ENCODE measurements at regions not wholly inside any gene's neighbourhood (a gene's known extent, or its start where the extent isn't known, plus 50 kb on each side); places are given as distances from the start of the nearest gene placed in this dataset.
A peak's percentile ranks its signal among the peaks of the same experiment; 100 is the strongest.

- Histone ChIP-seq H3K4me1 (ENCODE audit: control insufficient read depth, insufficient read depth, low read length, unreplicated experiment) (peaks cover 24% of the 10 kb centered on the region), H3K27me3 (ENCODE audit: insufficient read depth, low read length) (no peaks in the 10 kb centered on the region), H2AFZ (ENCODE audit: low read length, unreplicated experiment) (no peak overlapping the region), H3K4me3 (ENCODE audit: low read depth, low read length) (no peak overlapping the region), H3K36me3 (ENCODE audit: insufficient read depth, low read length) (no peaks in the 10 kb centered on the region), H3K27ac (ENCODE audit: low read depth, low read length) (peak overlapping the region; percentile 40; the same call in 1 of the 2 replicates), H3K79me2 (ENCODE audit: control insufficient read depth, insufficient read depth, low read length, unreplicated experiment) (no peaks in the 10 kb centered on the region)
Observed at GRCh38 chr14:101072070-101072469, 168.5 kb upstream of the RTL1 start.

- H3K4me1 ChIP-seq (ENCODE audit: control insufficient read depth, insufficient read depth, low read length, unreplicated experiment): peaks cover 25% of the 10 kb centered on the region
- peak overlapping the region; percentile 40; the same call in 1 of the 2 replicates for H3K27ac ChIP-seq (ENCODE audit: low read depth, low read length)
Observed at GRCh38 chr14:101072531-101072930, 169.0 kb upstream of the RTL1 start.

GRCh38 chr14:101072945-101073597 is 169.5 kb upstream of the RTL1 start:
- Histone ChIP-seq H3K4me1 (ENCODE audit: control insufficient read depth, insufficient read depth, low read length, unreplicated experiment) (peaks cover 25% of the 10 kb centered on the region), H3K79me2 (ENCODE audit: control insufficient read depth, insufficient read depth, low read length, unreplicated experiment) (no peaks in the 10 kb centered on the region), H3K4me3 (ENCODE audit: low read depth, low read length) (no peak overlapping the region), H2AFZ (ENCODE audit: low read length, unreplicated experiment) (no peak overlapping the region), H3K27ac (ENCODE audit: low read depth, low read length) (peak overlapping the region; percentile 40; the same call in 1 of the 2 replicates), H3K27me3 (ENCODE audit: insufficient read depth, low read length) (no peaks in the 10 kb centered on the region), H3K36me3 (ENCODE audit: insufficient read depth, low read length) (no peaks in the 10 kb centered on the region)

More at GRCh38 chr14:101072531-101072930, 169.0 kb upstream of the RTL1 start:
- Histone ChIP-seq H3K36me3 (ENCODE audit: insufficient read depth, low read length) (no peaks in the 10 kb centered on the region), H2AFZ (ENCODE audit: low read length, unreplicated experiment) (no peak overlapping the region), H3K27me3 (ENCODE audit: insufficient read depth, low read length) (no peaks in the 10 kb centered on the region), H3K4me3 (ENCODE audit: low read depth, low read length) (no peak overlapping the region), H3K79me2 (ENCODE audit: control insufficient read depth, insufficient read depth, low read length, unreplicated experiment) (no peaks in the 10 kb centered on the region)

- Histone ChIP-seq H3K79me2 (ENCODE audit: control insufficient read depth, insufficient read depth, low read length, unreplicated experiment) (no peaks in the 10 kb centered on the region), H3K4me3 (ENCODE audit: low read depth, low read length) (no peak overlapping the region), H3K36me3 (ENCODE audit: insufficient read depth, low read length) (no peaks in the 10 kb centered on the region), H3K27ac (ENCODE audit: low read depth, low read length) (no peak overlapping the region), H3K4me1 (ENCODE audit: control insufficient read depth, insufficient read depth, low read length, unreplicated experiment) (peaks cover 25% of the 10 kb centered on the region), H3K27me3 (ENCODE audit: insufficient read depth, low read length) (no peaks in the 10 kb centered on the region), H2AFZ (ENCODE audit: low read length, unreplicated experiment) (no peak overlapping the region)
Observed at GRCh38 chr14:101073598-101073965, 170.1 kb upstream of the RTL1 start.

DNA sequence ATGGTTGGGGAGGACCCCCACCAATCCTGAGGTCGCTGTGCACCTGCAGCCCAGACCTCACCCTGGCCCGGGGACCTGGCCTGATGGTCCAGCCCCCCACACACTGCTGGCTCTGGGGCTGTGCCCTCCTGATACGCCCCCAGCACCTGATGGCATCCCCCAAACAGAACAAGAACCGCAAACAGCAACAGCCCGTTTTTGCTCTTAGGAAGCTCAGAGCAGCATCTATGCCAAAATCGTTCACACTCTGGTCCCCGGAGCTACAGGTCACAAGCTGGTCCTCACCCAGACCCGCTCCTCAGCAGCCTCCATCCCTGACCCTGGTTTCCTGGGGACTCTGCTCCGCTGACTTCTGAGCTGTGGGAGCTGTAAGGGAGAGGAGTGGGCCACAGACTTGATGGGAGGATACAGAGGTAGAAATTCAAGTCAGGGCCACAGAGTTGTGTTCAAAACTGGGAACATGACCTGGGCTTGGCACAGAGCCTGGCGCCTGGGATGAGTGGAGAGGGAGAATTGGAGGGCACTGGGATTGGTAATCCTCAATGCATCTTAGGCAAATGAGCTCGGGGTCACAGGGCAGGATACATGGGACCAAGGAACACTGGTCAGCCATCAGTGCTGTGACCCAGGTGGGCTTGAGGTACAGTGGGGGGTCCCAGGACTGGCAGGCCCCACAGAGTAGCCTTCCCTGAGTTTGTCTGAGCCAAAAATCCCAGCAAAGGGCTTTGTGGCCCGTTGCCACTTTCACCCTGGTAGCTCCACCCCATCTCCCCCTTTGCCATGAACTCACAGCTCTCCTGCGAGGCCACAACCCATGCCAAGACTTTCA is 170.9 kb upstream of the RTL1 start:
- H3K36me3 ChIP-seq (ENCODE audit: insufficient read depth, low read length): no peaks in the 10 kb centered on the region
- no peaks in the 10 kb centered on the region for H3K79me2 ChIP-seq (ENCODE audit: control insufficient read depth, insufficient read depth, low read length, unreplicated experiment)
- no peak overlapping the region for H3K4me3 ChIP-seq (ENCODE audit: low read depth, low read length)
- no peaks in the 10 kb centered on the region for H3K27me3 ChIP-seq (ENCODE audit: insufficient read depth, low read length)
- no peak overlapping the region for H2AFZ ChIP-seq (ENCODE audit: low read length, unreplicated experiment)
- no peak overlapping the region for H3K27ac ChIP-seq (ENCODE audit: low read depth, low read length)
- H3K4me1 ChIP-seq (ENCODE audit: control insufficient read depth, insufficient read depth, low read length, unreplicated experiment): peaks cover 25% of the 10 kb centered on the region

DNA sequence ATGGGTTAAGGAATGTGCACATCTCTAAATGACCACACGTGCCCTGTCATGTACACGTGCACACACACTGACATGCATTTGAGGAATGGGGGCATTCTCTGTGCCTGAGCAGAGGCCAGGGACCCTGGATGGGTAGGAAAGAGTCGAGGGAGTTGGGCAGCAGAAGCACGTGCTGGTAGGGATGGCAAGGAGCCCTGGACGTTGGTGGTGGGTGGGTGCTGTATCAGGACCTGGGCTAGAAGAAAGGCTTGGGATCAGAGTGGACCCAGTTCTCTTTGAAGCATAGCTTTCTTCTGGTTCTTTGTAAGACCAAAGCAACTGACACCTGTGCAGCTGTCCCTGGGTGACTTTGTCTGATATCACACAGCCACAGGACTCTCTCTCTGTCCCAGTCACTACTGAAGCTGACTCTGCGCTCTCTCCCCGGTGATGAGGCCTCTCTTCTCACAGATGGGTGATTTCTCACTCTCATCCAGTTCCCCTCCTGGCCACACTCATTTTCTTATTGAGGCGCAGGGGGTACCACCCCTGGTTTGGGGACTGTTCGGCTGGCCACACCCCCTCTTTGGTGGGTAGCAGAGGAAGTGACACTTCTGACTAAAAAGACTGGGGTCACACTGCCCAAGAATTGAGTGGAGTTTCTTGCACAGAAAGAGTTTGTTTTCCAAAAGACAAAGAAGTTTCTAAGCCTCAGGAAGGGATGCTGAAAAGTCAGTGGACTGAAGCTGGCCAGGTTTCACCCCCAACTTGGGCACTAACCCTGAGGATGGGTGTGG is 171.7 kb upstream of the RTL1 start:
- Histone ChIP-seq H2AFZ (ENCODE audit: low read length, unreplicated experiment) (no peak overlapping the region), H3K4me1 (ENCODE audit: control insufficient read depth, insufficient read depth, low read length, unreplicated experiment) (peaks cover 25% of the 10 kb centered on the region), H3K4me3 (ENCODE audit: low read depth, low read length) (no peak overlapping the region), H3K36me3 (ENCODE audit: insufficient read depth, low read length) (no peaks in the 10 kb centered on the region), H3K79me2 (ENCODE audit: control insufficient read depth, insufficient read depth, low read length, unreplicated experiment) (no peaks in the 10 kb centered on the region), H3K27me3 (ENCODE audit: insufficient read depth, low read length) (no peaks in the 10 kb centered on the region), H3K27ac (ENCODE audit: low read depth, low read length) (no peak overlapping the region)

GRCh38 chr14:101075801-101076413 is 172.4 kb upstream of the RTL1 start:
- H3K27ac ChIP-seq (ENCODE audit: low read depth, low read length): no peak overlapping the region
- H3K4me3 ChIP-seq (ENCODE audit: low read depth, low read length): no peak overlapping the region
- H2AFZ ChIP-seq (ENCODE audit: low read length, unreplicated experiment): no peak overlapping the region
- H3K79me2 ChIP-seq (ENCODE audit: control insufficient read depth, insufficient read depth, low read length, unreplicated experiment): no peaks in the 10 kb centered on the region
- H3K36me3 ChIP-seq (ENCODE audit: insufficient read depth, low read length): no peaks in the 10 kb centered on the region
- H3K27me3 ChIP-seq (ENCODE audit: insufficient read depth, low read length): no peaks in the 10 kb centered on the region
- peaks cover 25% of the 10 kb centered on the region for H3K4me1 ChIP-seq (ENCODE audit: control insufficient read depth, insufficient read depth, low read length, unreplicated experiment)

- no peak overlapping the region for H3K27ac ChIP-seq (ENCODE audit: low read depth, low read length)
- H3K36me3 ChIP-seq (ENCODE audit: insufficient read depth, low read length): no peaks in the 10 kb centered on the region
- H3K27me3 ChIP-seq (ENCODE audit: insufficient read depth, low read length): no peaks in the 10 kb centered on the region
- peaks cover 25% of the 10 kb centered on the region for H3K4me1 ChIP-seq (ENCODE audit: control insufficient read depth, insufficient read depth, low read length, unreplicated experiment)
- no peaks in the 10 kb centered on the region for H3K79me2 ChIP-seq (ENCODE audit: control insufficient read depth, insufficient read depth, low read length, unreplicated experiment)
- 0 out of 2 replicates have a peak overlapping the region, but pooled peaks have one; percentile 52 for H3K4me3 ChIP-seq (ENCODE audit: low read depth, low read length)
- no peak overlapping the region for H2AFZ ChIP-seq (ENCODE audit: low read length, unreplicated experiment)
Observed at GRCh38 chr14:101076451-101077198, 173.1 kb upstream of the RTL1 start.

DNA sequence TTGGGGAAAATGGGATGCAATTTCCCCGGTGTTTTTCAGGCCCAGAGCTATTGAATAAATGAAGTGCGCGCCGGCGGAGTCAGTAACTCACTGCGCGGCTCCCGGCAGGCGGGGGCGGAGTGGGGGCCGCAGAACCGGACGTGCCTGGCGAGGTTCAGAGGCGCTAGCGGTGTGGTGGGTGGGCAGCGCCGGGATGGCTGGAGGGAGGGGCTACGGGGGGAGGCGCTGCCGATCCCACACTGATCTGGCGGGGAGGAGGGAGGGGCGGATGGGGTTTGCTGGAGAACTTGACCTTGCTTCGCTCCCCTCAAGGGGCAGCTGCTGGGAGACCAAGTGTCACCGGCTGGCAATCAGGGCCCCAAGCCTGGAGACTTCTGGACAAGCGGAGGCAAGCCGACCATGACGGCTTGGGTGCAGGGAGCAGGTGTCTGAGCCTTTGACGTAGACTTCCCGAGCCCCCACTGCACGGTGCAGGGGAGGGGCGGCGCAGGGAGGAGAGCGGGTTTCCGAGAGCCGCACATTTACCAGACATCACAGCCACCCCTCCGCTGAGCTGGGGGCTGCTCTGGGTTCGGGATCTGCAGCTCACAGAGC is 174.1 kb upstream of the RTL1 start:
- Histone ChIP-seq H3K4me3 (ENCODE audit: low read depth, low read length) (peak overlapping the region; percentile 52), H3K36me3 (ENCODE audit: insufficient read depth, low read length) (no peaks in the 10 kb centered on the region), H3K27ac (ENCODE audit: low read depth, low read length) (no peak overlapping the region), H3K27me3 (ENCODE audit: insufficient read depth, low read length) (no peaks in the 10 kb centered on the region), H2AFZ (ENCODE audit: low read length, unreplicated experiment) (no peak overlapping the region), H3K79me2 (ENCODE audit: control insufficient read depth, insufficient read depth, low read length, unreplicated experiment) (no peaks in the 10 kb centered on the region), H3K4me1 (ENCODE audit: control insufficient read depth, insufficient read depth, low read length, unreplicated experiment) (peaks cover 23% of the 10 kb centered on the region)
